ENCODE measurements at regions not wholly inside any gene's neighbourhood (a gene's known extent, or its start where the extent isn't known, plus 50 kb on each side); places are given as distances from the start of the nearest gene placed in this dataset.

DNA sequence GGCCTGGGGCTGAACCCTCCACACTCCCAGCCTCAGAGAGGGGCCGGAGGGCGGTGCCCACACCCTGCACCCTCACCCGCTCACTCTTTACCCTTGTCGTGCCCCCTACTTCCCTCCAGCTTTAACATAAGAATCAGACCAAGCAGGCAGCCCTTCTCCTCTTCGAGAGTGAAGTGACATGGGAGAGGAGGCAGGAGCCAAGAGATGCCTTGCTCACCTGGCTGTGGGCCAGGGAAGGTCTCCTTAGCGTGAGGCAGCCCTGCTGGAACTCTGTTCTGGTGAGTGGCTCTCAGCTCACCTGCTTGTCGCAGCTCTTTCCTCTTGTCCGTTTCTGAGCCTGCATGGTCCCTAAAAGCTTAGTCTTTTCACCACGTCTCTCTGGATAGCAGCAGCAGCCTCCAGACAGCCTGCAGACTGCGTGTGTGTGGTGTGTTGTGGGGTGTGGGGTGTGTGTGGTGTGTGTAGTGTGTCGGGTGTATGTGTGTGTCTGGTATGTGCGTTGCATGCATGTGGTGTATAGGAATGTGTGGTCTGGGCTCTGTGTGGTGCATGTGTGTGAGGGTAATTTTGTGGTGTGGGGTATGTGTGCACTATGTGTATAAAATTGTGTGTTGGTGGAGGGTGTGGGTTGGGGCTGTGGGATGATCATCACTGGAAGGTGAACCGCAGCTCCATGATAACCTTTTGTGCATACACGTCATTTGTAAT, 86.7 kb downstream of the CCDC185 start:
- Mint-ChIP-seq H3K4me3 (no peak overlapping the region), H3K9me3 (peaks cover 0 to 5% (median 0%) of the 10 kb centered on the region in 7 donors), H3K36me3 (no peaks in the 10 kb centered on the region), H3K27me3 (ENCODE audit: low read depth in 3 of 3) (peaks cover 17 to 26% (median 22%) of the 10 kb centered on the region in 3 donors), H3K4me1 (peaks cover 8% of the 10 kb centered on the region), H3K27ac (peak overlapping the region in 1 of 7 donors; percentile 20)
- no peak overlapping the region for H3K27ac ChIP-seq (ENCODE audit: low read depth in 1 of 2, low read length in 2 of 2)
- no peak overlapping the region for H2AFZ ChIP-seq (ENCODE audit: insufficient read depth, low read depth, low read length, poor library complexity, severe bottlenecking)
- no peaks in the 10 kb centered on the region for H3K36me3 ChIP-seq (replicated peaks in 1 of 2; ENCODE audit: control insufficient read depth in 1 of 2, insufficient read depth in 2 of 2, low read length in 2 of 2)
- DNase-seq = no peak
- TF ChIP-seq CTCF (IDR thresholded peaks at IDR 0.05) = no peak
- no peak overlapping the region for H3K4me3 ChIP-seq (replicated peaks in 1 of 3; ENCODE audit: low read depth in 2 of 3, low read length in 3 of 3)
- no peak overlapping the region for H3K4me2 ChIP-seq (replicated peaks; ENCODE audit: extremely low read depth, low read length, poor library complexity, severe bottlenecking)
- no peaks in the 10 kb centered on the region for H3K79me2 ChIP-seq (ENCODE audit: insufficient read depth, low read length)
- H3K27me3 ChIP-seq (ENCODE audit: control insufficient read depth in 2 of 2, insufficient read depth in 2 of 2, low read length in 2 of 2) = peaks cover 0 to 9% of the 10 kb centered on the region in 2 donors
- 70% methylated on average over 10 of the region's 14 CpGs for WGBS (ENCODE audit: insufficient coverage)
- H3K9ac ChIP-seq (ENCODE audit: insufficient read depth, low read length, poor library complexity, severe bottlenecking) = no peak overlapping the region
- H3K9me3 ChIP-seq (replicated peaks in 1 of 2; ENCODE audit: control insufficient read depth in 1 of 2, insufficient read depth in 1 of 2, low read length in 2 of 2) = no peaks in the 10 kb centered on the region
- H3K4me1 ChIP-seq (ENCODE audit: control insufficient read depth in 1 of 2, insufficient read depth in 2 of 2, low read length in 2 of 2) = peaks cover 7% of the 10 kb centered on the region in 2 donors
- intact Hi-C loops (cut with micrococcal nuclease) = no loop called here
- H4K20me1 ChIP-seq (ENCODE audit: insufficient read depth, low read length) = no peaks in the 10 kb centered on the region

DNA sequence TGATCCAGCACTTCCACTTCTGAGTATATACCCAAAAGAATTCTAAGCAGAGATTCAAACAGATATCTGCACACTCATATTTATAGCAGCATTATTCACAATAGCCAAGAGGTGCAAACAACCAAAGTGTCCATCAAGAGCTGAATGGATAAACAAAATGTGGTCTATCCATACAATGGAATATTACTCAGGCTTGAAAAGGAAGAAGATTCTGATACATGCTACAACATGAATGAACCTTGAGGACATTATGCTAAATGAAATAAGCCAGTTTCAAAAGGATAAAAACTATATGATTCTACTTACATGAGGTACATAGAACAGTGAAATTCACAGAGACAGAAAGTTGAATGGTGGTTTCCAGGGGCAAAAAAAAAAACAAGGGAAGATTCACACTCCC, 88.9 kb downstream of the CCDC185 start:
- no peak overlapping the region for H3K27ac Mint-ChIP-seq
- H3K9me3 ChIP-seq (replicated peaks in 1 of 2; ENCODE audit: control insufficient read depth in 1 of 2, insufficient read depth in 1 of 2, low read length in 2 of 2) = no peaks in the 10 kb centered on the region
- no peaks in the 10 kb centered on the region for H3K36me3 ChIP-seq (replicated peaks in 1 of 2; ENCODE audit: control insufficient read depth in 1 of 2, insufficient read depth in 2 of 2, low read length in 2 of 2)
- H3K4me3 ChIP-seq (replicated peaks in 1 of 3; ENCODE audit: low read depth in 2 of 3, low read length in 3 of 3) = no peak overlapping the region
- no peak overlapping the region for H3K27ac ChIP-seq (ENCODE audit: low read depth in 1 of 2, low read length in 2 of 2)
- H3K79me2 ChIP-seq (ENCODE audit: insufficient read depth, low read length) = no peaks in the 10 kb centered on the region
- H3K27me3 Mint-ChIP-seq (ENCODE audit: low read depth in 3 of 3) = peaks cover 4 to 28% (median 24%) of the 10 kb centered on the region in 3 donors
- H3K4me1 ChIP-seq (ENCODE audit: control insufficient read depth in 1 of 2, insufficient read depth in 2 of 2, low read length in 2 of 2) = peaks cover 7% of the 10 kb centered on the region in 2 donors
- DNase-seq = no peak
- H3K4me2 ChIP-seq (replicated peaks; ENCODE audit: extremely low read depth, low read length, poor library complexity, severe bottlenecking) = no peak overlapping the region
- H3K9me3 Mint-ChIP-seq = peaks cover 0 to 5% (median 0%) of the 10 kb centered on the region in 7 donors
- no peak overlapping the region for H3K9ac ChIP-seq (ENCODE audit: insufficient read depth, low read length, poor library complexity, severe bottlenecking)
- no peak overlapping the region for H2AFZ ChIP-seq (ENCODE audit: insufficient read depth, low read depth, low read length, poor library complexity, severe bottlenecking)
- intact Hi-C loops (cut with micrococcal nuclease) = no loop called here
- no peak for TF ChIP-seq CTCF (IDR thresholded peaks at IDR 0.05)
- H3K4me1 Mint-ChIP-seq = peaks cover 8% of the 10 kb centered on the region
- H3K27me3 ChIP-seq (ENCODE audit: control insufficient read depth in 2 of 2, insufficient read depth in 2 of 2, low read length in 2 of 2) = peaks cover 0 to 9% of the 10 kb centered on the region in 2 donors
- no peak overlapping the region for H3K4me3 Mint-ChIP-seq
- H3K36me3 Mint-ChIP-seq = no peaks in the 10 kb centered on the region
- no peaks in the 10 kb centered on the region for H4K20me1 ChIP-seq (ENCODE audit: insufficient read depth, low read length)
